HCT116 (cell line): ENCODE measurements at regions not wholly inside any gene's neighbourhood (a gene's known extent, or its start where the extent isn't known, plus 50 kb on each side); places are given as distances from the start of the nearest gene placed in this dataset.

Source experiments
- ATAC-seq: fragments of 200-7000 bp; cut with Tn5 transposase; 2 replicates; pipeline ENCODE4 v1.9.1; 2020; ENCODE audit warnings: mild to moderate bottlenecking, moderate library complexity
- BruUV-seq: library from RNA; stranded (reverse); fragments of 400-500 nt; replicated peaks from 2 replicates; lab custom pipeline; 2021; lab: Mats Ljungman, UMichigan
- CTCF ChIA-PET: fragments of 300-600 bp; sonication (Branson Sonifier 250); formaldehyde crosslinking; loops from one replicate; lab custom pipeline; 2021; ENCODE audit warnings: antibody characterized with exemption; lab: Charles Lee
- POLR2A ChIA-PET: fragments of 300-600, 350-600 bp; sonication (Branson Sonifier 250); formaldehyde crosslinking; loops from one replicate; lab custom pipeline; 2021; ENCODE audit warnings: antibody characterized with exemption; lab: Charles Lee
- RAD21 ChIA-PET, 2 experiments: fragments of 300-600 bp; sonication (Branson Sonifier 250); formaldehyde crosslinking; loops; one replicate each; lab custom pipeline; 2023; ENCODE audit warnings: low total read pairs in 2 of 2; ENCODE audit not compliant: uncharacterized antibody in 2 of 2, unreplicated experiment in 2 of 2, low non-redundant PET in 1 of 2; lab: Charles Lee
- DNase-seq: peaks from one replicate; pipeline ENCODE4 v3.0.0-alpha.2; 2010; ENCODE audit warnings: low read depth, low spot score
- H2AFZ ChIP-seq: fragments of 200-600 bp; shearing (Covaris generic), sonication (generic); 2 replicates; pipeline ENCODE4 v1.6.1; 2017; ENCODE audit warnings: low read depth, mixed run types, mixed read lengths, antibody characterized with exemption, low read length; ENCODE audit not compliant: poor library complexity, severe bottlenecking
- H3K27ac ChIP-seq: 2 replicates; pipeline ENCODE4 v1.5.1; 2012; ENCODE audit warnings: low read depth, low read length
- H3K27me3 ChIP-seq: fragments of 200-600 bp; sonication (generic); 2 replicates; pipeline ENCODE4 v1.6.1; 2016; ENCODE audit warnings: mixed run types, low read length, mixed read lengths; ENCODE audit not compliant: insufficient read depth
- H3K36me3 ChIP-seq, 2 experiments: fragments of 200-500 bp in 1 of 2; fragments of 200-600 bp in 1 of 2; sonication (Bioruptor generic) in 1 of 2; sonication (generic) in 1 of 2; 2 replicates each; pipeline versions ENCODE4 v1.5.1 to v1.6.1; 2014 to 2016; ENCODE audit warnings: low read length in 2 of 2, inconsistent platforms in 1 of 2, mixed read lengths in 1 of 2, mixed run types in 1 of 2; ENCODE audit not compliant: insufficient read depth in 2 of 2, control insufficient read depth in 1 of 2
- H3K4me1 ChIP-seq, 2 experiments: fragments of 200-600 bp in 1 of 2; sonication (generic) in 1 of 2; 2 replicates each; pipeline versions ENCODE4 v1.5.1 to v1.6.1; 2012 to 2017; ENCODE audit warnings: low read length in 2 of 2, inconsistent platforms in 1 of 2, mild to moderate bottlenecking in 1 of 2, mixed read lengths in 1 of 2, mixed run types in 1 of 2, moderate library complexity in 1 of 2; ENCODE audit not compliant: insufficient read depth in 2 of 2, control insufficient read depth in 1 of 2
- H3K4me2 ChIP-seq: fragments of 200-600 bp; sonication (generic); 2 replicates; pipeline ENCODE4 v1.6.1; 2017; ENCODE audit warnings: mixed run types, low read length, mixed read lengths
- H3K4me3 ChIP-seq, 2 experiments: fragments of 200-600 bp in 1 of 2; sonication (generic) in 1 of 2; replicated peaks in 1 of 2; 2 replicates each; pipeline ENCODE4 v1.5.1; 2011 to 2016; ENCODE audit warnings: low read length in 2 of 2, control low read depth in 1 of 2, low read depth in 1 of 2, mild to moderate bottlenecking in 1 of 2, mixed read lengths in 1 of 2, mixed run types in 1 of 2
- H3K79me2 ChIP-seq: fragments of 200-600 bp; sonication (generic); 2 replicates; pipeline ENCODE4 v1.6.1; 2017; ENCODE audit warnings: mild to moderate bottlenecking, mixed run types, low read length, moderate library complexity, mixed read lengths; ENCODE audit not compliant: insufficient read depth
- H3K9ac ChIP-seq: fragments of 200-600 bp; sonication (generic); 2 replicates; pipeline ENCODE4 v1.6.1; 2016; ENCODE audit warnings: low read length, mixed read lengths
- H3K9me2 ChIP-seq: fragments of 200-600 bp; sonication (generic), shearing (Covaris generic); 2 replicates; pipeline ENCODE4 v1.6.1; 2017; ENCODE audit warnings: mixed run types, mild to moderate bottlenecking, moderate library complexity; ENCODE audit not compliant: insufficient read depth
- H3K9me3 ChIP-seq, 2 experiments: fragments of 200-500 bp in 1 of 2; fragments of 200-600 bp in 1 of 2; sonication (Bioruptor generic) in 1 of 2; sonication (generic) in 1 of 2; 2 replicates each; pipeline ENCODE4 v1.6.1; 2014 to 2017; ENCODE audit warnings: low read length in 2 of 2, mixed read lengths in 2 of 2, inconsistent platforms in 1 of 2, low read depth in 1 of 2, mild to moderate bottlenecking in 1 of 2, mixed run types in 1 of 2, moderate library complexity in 1 of 2; ENCODE audit not compliant: control insufficient read depth in 1 of 2, insufficient read depth in 1 of 2
- H4K20me1 ChIP-seq: fragments of 200-600 bp; sonication (generic), shearing (Covaris generic); 2 replicates; pipeline ENCODE4 v1.6.1; 2017; ENCODE audit warnings: mixed run types, mild to moderate bottlenecking, moderate library complexity; ENCODE audit not compliant: insufficient read depth
- EGR1 ChIP-seq: IDR thresholded peaks from 2 replicates; pipeline ENCODE4 v1.6.1; 2012; ENCODE audit warnings: low read depth
- FOSL1 ChIP-seq: IDR thresholded peaks from 2 replicates; pipeline ENCODE4 v1.6.1; 2012; ENCODE audit warnings: low read depth
- JUND ChIP-seq: IDR thresholded peaks from 2 replicates; pipeline ENCODE4 v1.6.1; 2012
- RAD21 ChIP-seq: IDR thresholded peaks from 2 replicates; pipeline ENCODE4 v1.6.1; 2012; ENCODE audit warnings: low read depth, mild to moderate bottlenecking
- SIN3A ChIP-seq: IDR thresholded peaks from 2 replicates; pipeline ENCODE4 v1.6.1; 2012; ENCODE audit warnings: low read depth
- SP1 ChIP-seq: IDR thresholded peaks from 2 replicates; pipeline ENCODE4 v1.6.1; 2012; ENCODE audit warnings: low read depth
- SRF ChIP-seq: IDR thresholded peaks from 2 replicates; pipeline ENCODE4 v1.6.1; 2012; ENCODE audit warnings: low read depth
- TCF7L2 ChIP-seq: IDR thresholded peaks from 2 replicates; pipeline ENCODE4 v1.7.0; 2011; ENCODE audit warnings: borderline replicate concordance, inconsistent platforms; ENCODE audit not compliant: insufficient read depth, insufficient read length; ENCODE audit errors: extremely low read depth
- ZNF274 ChIP-seq: fragments of 200-500 bp; sonication (Bioruptor generic); IDR thresholded peaks from 2 replicates; pipeline ENCODE4 v1.6.1; 2014; ENCODE audit warnings: mild to moderate bottlenecking, low read depth, low read length, inconsistent platforms
- intact Hi-C: fragments of 100-400 bp; cut with micrococcal nuclease; formaldehyde crosslinking; loops from 2 replicates; pipeline ENCODE4 v1.10.0; 2022
- TF ChIP-seq, protein P1 (sequence below): IDR thresholded peaks from 2 replicates; pipeline ENCODE4 v1.6.1; 2012
- TF ChIP-seq, protein P2 (sequence below), 3 experiments: fragments of 200-600 bp in 1 of 3; sonication (generic) in 1 of 3; IDR thresholded peaks in 2 of 3; conservative IDR thresholded peaks in 1 of 3; 2 replicates each; pipeline ENCODE4 v1.5.1; 2012 to 2017; ENCODE audit warnings: low read depth in 2 of 3, low read length in 2 of 3, antibody characterized with exemption in 1 of 3, borderline replicate concordance in 1 of 3, control low read depth in 1 of 3, mild to moderate bottlenecking in 1 of 3, mixed read lengths in 1 of 3, mixed run types in 1 of 3, moderate library complexity in 1 of 3; ENCODE audit not compliant: insufficient read depth in 1 of 3
- TF ChIP-seq, protein P3 (sequence below): IDR thresholded peaks from 2 replicates; pipeline ENCODE4 v1.6.1; 2012

DNA sequence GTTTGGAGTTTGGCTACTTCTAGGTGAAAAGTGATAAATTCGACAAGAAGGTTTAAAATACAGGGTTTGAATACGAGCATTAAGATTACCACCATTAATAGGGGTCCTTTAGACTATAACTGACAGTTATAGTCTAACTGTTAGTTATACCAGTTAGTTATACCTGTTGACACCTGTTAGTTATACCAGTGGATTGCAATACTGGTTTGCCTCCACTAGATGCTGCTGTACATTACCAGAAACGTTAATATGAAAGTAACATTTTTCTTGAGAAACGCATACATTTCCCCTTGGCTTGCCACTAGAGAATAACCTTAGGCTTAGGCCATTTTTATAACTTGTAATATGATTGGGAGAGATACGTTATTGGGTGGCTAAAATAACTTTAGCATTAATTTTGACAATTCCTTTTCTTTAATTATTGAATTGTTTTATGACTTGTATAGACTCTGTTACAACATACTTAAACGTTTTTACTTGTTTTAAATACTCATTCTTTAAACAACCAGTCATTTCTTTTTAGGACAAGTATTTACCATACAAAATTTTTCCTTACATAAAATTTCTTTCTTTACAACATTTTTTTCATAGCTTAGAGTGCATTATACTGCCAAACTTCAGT, 911.2 kb downstream of the FSTL5 start:
- Histone ChIP-seq H3K4me2 (no peak overlapping the region), H3K27me3 (no peaks in the 10 kb centered on the region), H3K4me1 (no peaks in the 10 kb centered on the region), H3K9me2 (no peaks in the 10 kb centered on the region), H3K9me3 (peaks cover 8 to 12% of the 10 kb centered on the region in 2 experiments; a peak in 3 of 4 replicates), H4K20me1 (no peaks in the 10 kb centered on the region), H2AFZ (no peak overlapping the region), H3K4me3 (no peak overlapping the region), H3K9ac (no peak overlapping the region), H3K27ac (no peak overlapping the region), H3K79me2 (no peaks in the 10 kb centered on the region)
- ChIA-PET CTCF (interaction anchor here (1.4 kb wide), 1 partner anchor 700 kb away, joined by 3 read pairs; no protein-coding TSS in a partner anchor), RAD21 (no interaction called here), POLR2A (no interaction called here)
- DNase-seq = peak; percentile 28
- no TSS peak for BruUV-seq
- intact Hi-C loops = loop anchor here (5.0 to 10.0 kb wide), 4 partner anchors 700 to 1765 kb away; partner anchors contain the start of gene FSTL5
- TF ChIP-seq SIN3A (no peak), FOSL1 (no peak), EGR1 (no peak), TCF7L2 (no peak), SRF (no peak), ZNF274 (no peak), JUND (no peak), SP1 (no peak), RAD21 (peak; percentile 60)
- TF ChIP-seq, protein P1, sequence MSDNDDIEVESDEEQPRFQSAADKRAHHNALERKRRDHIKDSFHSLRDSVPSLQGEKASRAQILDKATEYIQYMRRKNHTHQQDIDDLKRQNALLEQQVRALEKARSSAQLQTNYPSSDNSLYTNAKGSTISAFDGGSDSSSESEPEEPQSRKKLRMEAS = no peak
- TF ChIP-seq, protein P2, sequence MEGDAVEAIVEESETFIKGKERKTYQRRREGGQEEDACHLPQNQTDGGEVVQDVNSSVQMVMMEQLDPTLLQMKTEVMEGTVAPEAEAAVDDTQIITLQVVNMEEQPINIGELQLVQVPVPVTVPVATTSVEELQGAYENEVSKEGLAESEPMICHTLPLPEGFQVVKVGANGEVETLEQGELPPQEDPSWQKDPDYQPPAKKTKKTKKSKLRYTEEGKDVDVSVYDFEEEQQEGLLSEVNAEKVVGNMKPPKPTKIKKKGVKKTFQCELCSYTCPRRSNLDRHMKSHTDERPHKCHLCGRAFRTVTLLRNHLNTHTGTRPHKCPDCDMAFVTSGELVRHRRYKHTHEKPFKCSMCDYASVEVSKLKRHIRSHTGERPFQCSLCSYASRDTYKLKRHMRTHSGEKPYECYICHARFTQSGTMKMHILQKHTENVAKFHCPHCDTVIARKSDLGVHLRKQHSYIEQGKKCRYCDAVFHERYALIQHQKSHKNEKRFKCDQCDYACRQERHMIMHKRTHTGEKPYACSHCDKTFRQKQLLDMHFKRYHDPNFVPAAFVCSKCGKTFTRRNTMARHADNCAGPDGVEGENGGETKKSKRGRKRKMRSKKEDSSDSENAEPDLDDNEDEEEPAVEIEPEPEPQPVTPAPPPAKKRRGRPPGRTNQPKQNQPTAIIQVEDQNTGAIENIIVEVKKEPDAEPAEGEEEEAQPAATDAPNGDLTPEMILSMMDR (IDR thresholded peaks at IDR 0.05 in 2 of 3, conservative IDR thresholded peaks at IDR 0.05 in 1 of 3; ENCODE audit: borderline replicate concordance in 1 of 3, insufficient read depth in 1 of 3, low read depth in 2 of 3, low read length in 2 of 3) = peak; percentile 27 to 83 (median 77); a peak in 4 of 6 replicates
- TF ChIP-seq, protein P3, sequence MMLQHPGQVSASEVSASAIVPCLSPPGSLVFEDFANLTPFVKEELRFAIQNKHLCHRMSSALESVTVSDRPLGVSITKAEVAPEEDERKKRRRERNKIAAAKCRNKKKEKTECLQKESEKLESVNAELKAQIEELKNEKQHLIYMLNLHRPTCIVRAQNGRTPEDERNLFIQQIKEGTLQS = no peak
- TF ChIP-seq, all 23 proteins: peak for 2
- no peaks in the 10 kb centered on the region for H3K36me3 ChIP-seq
- ATAC-seq = peak; percentile 64; the same call in 1 of the 2 replicates
